ENCODE measurements at regions not wholly inside any gene's neighbourhood (a gene's known extent, or its start where the extent isn't known, plus 50 kb on each side); places are given as distances from the start of the nearest gene placed in this dataset.

DNA sequence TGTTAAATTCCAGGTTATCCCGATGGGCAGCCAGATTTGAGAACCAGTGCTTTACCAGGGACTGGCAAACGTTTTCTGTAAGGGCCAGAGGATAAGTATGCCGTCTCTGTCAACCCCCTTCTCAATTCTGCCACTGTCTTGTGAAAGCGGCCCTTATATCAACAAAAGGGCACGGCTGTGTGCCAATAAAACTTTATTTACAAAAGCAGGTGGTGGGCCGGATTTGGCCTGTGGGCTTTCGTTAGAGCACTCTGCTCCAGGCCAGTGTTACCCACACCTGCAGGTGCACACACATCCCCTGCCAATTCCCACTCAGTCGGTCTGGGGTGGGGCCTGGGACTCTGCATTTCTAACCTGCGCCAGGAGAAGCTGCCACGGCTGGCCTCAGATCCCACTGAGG, 111.2 kb downstream of the RFLNA start:
- DNase-seq, result no peak

DNA sequence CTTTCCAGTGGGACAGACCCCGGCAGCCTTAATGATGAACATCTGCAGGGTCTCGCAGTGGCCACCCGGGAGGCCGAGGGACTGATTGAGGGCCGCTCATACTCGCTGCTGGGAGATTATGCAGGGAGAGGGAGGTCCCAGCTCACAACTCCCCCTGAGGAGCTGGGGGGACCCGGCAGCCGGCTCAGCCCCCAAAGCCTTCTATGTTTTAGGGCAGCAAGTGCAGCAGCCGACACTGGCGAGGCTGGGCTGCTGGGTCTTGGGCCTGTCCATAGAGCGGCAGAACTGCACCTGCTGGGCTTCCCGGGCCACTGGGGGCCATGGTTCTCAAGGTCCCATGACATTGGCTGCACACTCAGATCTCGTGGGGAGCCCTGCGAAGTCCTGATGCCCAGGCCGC, 110.7 kb downstream of the RFLNA start:
- no peak for DNase-seq

GRCh38 chr12:124405151-124405550, 110.3 kb downstream of the RFLNA start:
- no peak for DNase-seq

DNA sequence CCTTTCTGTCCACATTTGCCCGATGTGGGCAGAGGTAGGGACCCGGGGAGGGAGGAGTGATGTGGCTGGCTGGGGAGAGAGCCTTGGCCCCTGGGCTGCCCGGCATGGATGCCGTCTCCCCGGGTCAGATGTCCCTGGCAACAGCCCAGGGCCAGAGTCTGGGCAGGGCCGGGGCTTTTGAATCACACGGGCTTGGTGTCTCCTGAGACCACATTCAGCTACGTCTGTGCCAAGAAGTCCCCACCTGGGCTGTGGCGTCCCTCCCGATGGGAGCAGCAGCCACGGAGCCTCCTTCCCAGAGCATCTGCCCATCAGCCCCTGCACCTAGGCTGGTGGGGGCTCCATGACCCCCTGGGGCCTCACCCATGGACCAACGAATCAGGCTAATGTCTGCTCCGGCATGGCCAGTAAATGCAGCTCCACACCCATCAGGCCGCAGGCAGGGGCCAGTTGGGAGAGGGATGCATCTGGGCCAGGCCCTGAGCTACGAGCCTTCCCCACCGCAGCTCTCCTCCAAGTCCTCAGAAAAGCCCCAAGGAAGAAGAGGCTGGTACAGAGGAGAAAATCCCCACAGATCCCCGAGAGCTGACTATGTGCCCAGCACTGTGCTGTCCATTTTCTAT, 109.4 kb downstream of the RFLNA start:
- peak; percentile 63 for DNase-seq

- DNase-seq, result no peak
Measured at GRCh38 chr12:124403273-124403672, 108.4 kb downstream of the RFLNA start.

- DNase-seq, result peak; percentile 55
Measured at GRCh38 chr12:124402248-124403066, 107.6 kb downstream of the RFLNA start.

- peak; percentile 63 for DNase-seq
Measured at GRCh38 chr12:124401704-124402221, 106.9 kb downstream of the RFLNA start.

GRCh38 chr12:124400124-124400523, 105.2 kb downstream of the RFLNA start:
- DNase-seq, result no peak

- no peak for DNase-seq
Measured at GRCh38 chr12:124399622-124400021, 104.7 kb downstream of the RFLNA start.

- no peak for DNase-seq
Measured at GRCh38 chr12:124398578-124399227, 103.8 kb downstream of the RFLNA start.

- peak; percentile 28 for DNase-seq
Measured at GRCh38 chr12:124397807-124398577, 103.1 kb downstream of the RFLNA start.

DNA sequence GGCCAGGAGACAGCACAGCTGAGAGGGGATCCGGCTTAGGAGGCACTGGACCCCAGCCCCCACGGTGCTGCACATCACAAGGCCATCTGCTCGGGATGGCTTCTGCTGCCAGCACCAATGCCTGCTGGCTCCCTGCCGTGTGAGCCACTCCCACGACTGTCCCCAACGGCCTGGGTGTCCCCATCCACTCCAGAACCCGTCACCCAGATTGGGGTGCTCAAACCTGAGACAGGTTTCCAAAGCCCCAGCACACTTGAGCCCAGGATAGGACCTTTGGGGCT, 102.4 kb downstream of the RFLNA start:
- DNase-seq, result peak; percentile 53

DNA sequence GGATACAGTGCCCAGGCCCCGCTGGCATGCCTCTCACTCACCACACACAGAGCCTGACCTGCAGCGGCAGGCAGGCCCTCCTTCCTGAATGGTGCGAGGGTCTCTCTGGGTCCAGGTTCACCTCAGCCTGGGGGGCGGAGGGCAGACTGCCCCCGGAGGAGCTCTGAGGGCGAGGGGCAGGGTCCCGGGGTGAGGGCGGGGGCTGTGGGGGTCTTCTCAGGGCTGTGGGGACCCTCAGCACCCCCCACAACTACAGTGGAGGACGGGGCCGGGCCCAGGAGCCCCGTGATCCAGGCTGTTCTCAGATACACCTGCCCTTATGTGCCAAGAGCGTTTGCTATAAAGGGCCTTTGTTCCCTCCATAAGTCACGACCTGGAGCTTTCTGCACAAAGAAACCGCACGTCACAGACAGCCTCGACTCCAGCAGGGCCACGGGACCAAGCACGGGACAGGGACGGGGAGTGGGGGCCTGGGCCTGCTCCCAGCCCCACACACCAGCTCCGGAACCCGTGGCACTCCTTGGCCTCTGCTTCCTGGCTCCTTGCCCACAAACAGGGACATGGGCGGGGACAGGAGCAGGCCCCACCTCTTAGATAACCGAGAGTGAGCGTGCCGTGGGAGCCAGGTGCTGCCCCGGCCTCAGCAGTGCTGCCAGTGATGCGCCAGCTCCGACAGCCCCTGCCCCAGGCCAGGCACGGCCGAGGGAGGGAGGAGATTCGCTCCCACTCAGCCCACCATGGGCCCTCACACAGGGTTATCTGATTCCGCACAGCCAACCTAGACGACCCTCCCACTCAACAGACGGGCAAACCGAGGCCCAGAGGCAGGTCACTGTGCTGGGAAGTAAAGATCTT, 101.9 kb downstream of the RFLNA start:
- peak; percentile 56 for DNase-seq

DNA sequence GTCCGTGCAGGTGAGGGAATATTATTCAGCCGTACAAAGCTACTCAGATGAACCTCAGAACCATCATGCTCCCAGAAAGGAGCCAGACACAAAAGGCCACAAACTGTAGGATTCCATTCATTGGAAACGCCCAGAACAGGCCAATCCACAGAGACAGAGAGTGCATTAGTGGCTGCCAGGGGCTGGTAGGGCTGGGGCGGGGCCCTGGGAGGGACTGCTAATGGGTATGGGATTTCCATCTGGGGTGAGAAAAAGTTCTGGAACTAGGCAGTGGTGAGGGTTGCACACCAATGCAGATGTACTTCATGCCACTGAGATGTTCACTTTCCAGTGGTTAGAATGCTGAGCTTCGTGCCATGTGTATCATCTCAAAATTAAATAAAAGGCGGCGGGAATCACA, 101.1 kb downstream of the RFLNA start:
- peak; percentile 43 for DNase-seq

- DNase-seq, result peak; percentile 90
Measured at GRCh38 chr12:124395284-124395752, 100.4 kb downstream of the RFLNA start.

- no peak for DNase-seq
Measured at GRCh38 chr12:124394462-124395128, 99.7 kb downstream of the RFLNA start.

- no peak for DNase-seq
Measured at GRCh38 chr12:124393831-124394230, 98.9 kb downstream of the RFLNA start.

- DNase-seq, result no peak
Measured at GRCh38 chr12:124393414-124393790, 98.5 kb downstream of the RFLNA start.

GRCh38 chr12:124392667-124393413, 97.9 kb downstream of the RFLNA start:
- DNase-seq, result no peak

- DNase-seq, result no peak
Measured at GRCh38 chr12:124392271-124392666, 97.4 kb downstream of the RFLNA start.

All from NCI-H2171 treated with DMSO at 0.1 percent for 48 hours (cell line).